H1 (cell line): ENCODE measurements at regions not wholly inside any gene's neighbourhood (a gene's known extent, or its start where the extent isn't known, plus 50 kb on each side); places are given as distances from the start of the nearest gene placed in this dataset.

ENCODE experiments used
- CTCF ChIA-PET: fragments of 300-600 bp; sonication (Branson Sonifier 250); formaldehyde crosslinking; loops from one replicate; lab custom pipeline; 2021; ENCODE audit not compliant: partially characterized antibody; lab: Charles Lee
- POLR2A ChIA-PET: fragments of 300-600 bp; sonication (Branson Sonifier 250); formaldehyde crosslinking; loops from one replicate; lab custom pipeline; 2021; ENCODE audit warnings: inconsistent platforms; ENCODE audit not compliant: partially characterized antibody; lab: Charles Lee
- DNase-seq, 2 experiments: peaks; one replicate each; pipeline versions ENCODE4 v3.0.0 to v3.0.0-alpha.2; 2010 to 2022; ENCODE audit warnings: low spot score in 2 of 2, low read depth in 1 of 2, mixed read lengths in 1 of 2
- FAIRE-seq: peaks from 2 replicates; lab custom pipeline; 2011; peaks lifted over from hg19 to GRCh38; lab: Jason Lieb, UNC
- H2AFZ ChIP-seq: 2 replicates; pipeline ENCODE4 v1.8.1; 2012; ENCODE audit warnings: low read length, inconsistent platforms
- H2AK5ac ChIP-seq: 2 replicates; pipeline ENCODE4 v1.6.1; 2013; ENCODE audit warnings: low read depth, low read length
- H2BK120ac ChIP-seq: replicated peaks from 2 replicates; pipeline ENCODE3; 2013; ENCODE audit warnings: low read depth, low read length, inconsistent platforms
- H2BK12ac ChIP-seq: 2 replicates; pipeline ENCODE4 v1.6.1; 2013; ENCODE audit warnings: low read depth, low read length
- H2BK15ac ChIP-seq: 2 replicates; pipeline ENCODE4 v1.6.1; 2013; ENCODE audit warnings: low read length
- H2BK20ac ChIP-seq: 2 replicates; pipeline ENCODE4 v1.6.1; 2013; ENCODE audit warnings: low read length
- H2BK5ac ChIP-seq: 2 replicates; pipeline ENCODE4 v1.6.1; 2013; ENCODE audit warnings: low read depth, low read length
- H3K14ac ChIP-seq: 2 replicates; pipeline ENCODE4 v1.6.1; 2013; ENCODE audit warnings: inconsistent platforms; ENCODE audit not compliant: insufficient read length
- H3K18ac ChIP-seq: 2 replicates; pipeline ENCODE4 v1.6.1; 2013; ENCODE audit warnings: low read length; ENCODE audit errors: extremely low read depth
- H3K23ac ChIP-seq: 2 replicates; pipeline ENCODE4 v1.6.1; 2013; ENCODE audit warnings: inconsistent platforms; ENCODE audit not compliant: insufficient read length
- H3K23me2 ChIP-seq: 2 replicates; pipeline ENCODE4 v1.6.1; 2013; ENCODE audit warnings: low read depth, low read length
- H3K27ac ChIP-seq: 2 replicates; pipeline ENCODE4 v1.6.1; 2011; ENCODE audit warnings: low read depth, low read length, inconsistent platforms
- H3K27me3 ChIP-seq, 4 experiments: replicated peaks in 1 of 4; 1 replicate in 1 of 4; 2 replicates in 3 of 4; pipeline versions ENCODE4 v1.6.1 to v1.8.1; 2011 to 2013; ENCODE audit warnings: low read length in 3 of 4, mild to moderate bottlenecking in 3 of 4, inconsistent platforms in 2 of 4, mixed read lengths in 2 of 4, moderate library complexity in 1 of 4; ENCODE audit not compliant: control insufficient read depth in 3 of 4, insufficient read depth in 3 of 4; ENCODE audit errors: extremely low read depth in 1 of 4
- H3K36me3 ChIP-seq, 4 experiments: 2 replicates each; pipeline versions ENCODE4 v1.6.1 to v1.8.1; 2011 to 2013; ENCODE audit warnings: mild to moderate bottlenecking in 4 of 4, low read length in 3 of 4, moderate library complexity in 2 of 4, control low read depth in 1 of 4, inconsistent platforms in 1 of 4; ENCODE audit not compliant: insufficient read depth in 4 of 4, control insufficient read depth in 2 of 4
- H3K4ac ChIP-seq: replicated peaks from 2 replicates; pipeline ENCODE3; 2013; ENCODE audit warnings: low read length, low read depth, mixed read lengths, inconsistent platforms; ENCODE audit not compliant: insufficient read length
- H3K4me1 ChIP-seq, 4 experiments: replicated peaks in 1 of 4; 1 replicate in 1 of 4; 2 replicates in 3 of 4; pipeline versions ENCODE4 v1.6.1 to v1.8.1; 2011 to 2013; ENCODE audit warnings: low read length in 3 of 4, inconsistent platforms in 2 of 4, mixed read lengths in 1 of 4; ENCODE audit not compliant: insufficient read depth in 4 of 4, control insufficient read depth in 3 of 4
- H3K4me2 ChIP-seq, 2 experiments: 2 replicates each; pipeline versions ENCODE4 v1.6.1 to v1.8.1; 2011 to 2013; ENCODE audit warnings: low read depth in 2 of 2, low read length in 2 of 2, control low read depth in 1 of 2, inconsistent platforms in 1 of 2, mild to moderate bottlenecking in 1 of 2; ENCODE audit not compliant: insufficient read depth in 1 of 2
- H3K4me3 ChIP-seq, 4 experiments: fragments of 200-600, 300-600 bp in 1 of 4; sonication (generic), shearing (Covaris generic), sonication (Bioruptor Twin) in 1 of 4; 2 replicates each; pipeline versions ENCODE4 v1.5.1 to v1.8.1; 2011 to 2016; ENCODE audit warnings: low read length in 4 of 4, low read depth in 3 of 4, control low read depth in 2 of 4, inconsistent platforms in 2 of 4, mild to moderate bottlenecking in 2 of 4, mixed read lengths in 1 of 4, moderate library complexity in 1 of 4; ENCODE audit not compliant: insufficient read depth in 2 of 4; ENCODE audit errors: extremely low read depth in 1 of 4
- H3K56ac ChIP-seq: replicated peaks from 2 replicates; pipeline ENCODE3; 2013; ENCODE audit warnings: low read depth, mild to moderate bottlenecking, mixed read lengths, low read length, inconsistent platforms; ENCODE audit not compliant: insufficient read length
- H3K79me1 ChIP-seq: 2 replicates; pipeline ENCODE4 v1.6.1; 2013; ENCODE audit warnings: low read depth, low read length, control low read depth
- H3K79me2 ChIP-seq, 2 experiments: 2 replicates each; pipeline versions ENCODE4 v1.6.1 to v1.8.1; 2012 to 2013; ENCODE audit warnings: low read length in 2 of 2, mild to moderate bottlenecking in 2 of 2, inconsistent platforms in 1 of 2; ENCODE audit not compliant: insufficient read depth in 2 of 2, control insufficient read depth in 1 of 2
- H3K9ac ChIP-seq, 4 experiments: replicated peaks in 1 of 4; 1 replicate in 1 of 4; 2 replicates in 3 of 4; pipeline versions ENCODE4 v1.6.1 to v1.8.1; 2011 to 2013; ENCODE audit warnings: low read depth in 3 of 4, low read length in 3 of 4, control low read depth in 2 of 4, mild to moderate bottlenecking in 2 of 4, moderate library complexity in 2 of 4, inconsistent platforms in 1 of 4; ENCODE audit errors: extremely low read depth in 1 of 4
- H3K9me3 ChIP-seq, 2 experiments: 2 replicates each; pipeline versions ENCODE4 v1.6.1 to v1.8.1; 2012 to 2013; ENCODE audit warnings: mild to moderate bottlenecking in 2 of 2, moderate library complexity in 2 of 2, control low read depth in 1 of 2, inconsistent platforms in 1 of 2, low read depth in 1 of 2, low read length in 1 of 2, mixed read lengths in 1 of 2; ENCODE audit not compliant: insufficient read depth in 2 of 2
- H4K20me1 ChIP-seq, 2 experiments: replicated peaks in 1 of 2; 2 replicates each; pipeline versions ENCODE3 to v1.8.1; 2011 to 2013; ENCODE audit warnings: inconsistent platforms in 2 of 2, low read length in 2 of 2, mild to moderate bottlenecking in 1 of 2; ENCODE audit not compliant: insufficient read depth in 2 of 2, control insufficient read depth in 1 of 2
- H4K5ac ChIP-seq: 2 replicates; pipeline ENCODE4 v1.6.1; 2013; ENCODE audit warnings: low read length, low read depth, mixed read lengths, inconsistent platforms; ENCODE audit not compliant: insufficient read length
- H4K8ac ChIP-seq: 2 replicates; pipeline ENCODE4 v1.8.0; 2013; ENCODE audit warnings: mild to moderate bottlenecking, moderate library complexity, low read length, inconsistent platforms; ENCODE audit not compliant: insufficient read depth; ENCODE audit errors: extremely low read depth
- H4K91ac ChIP-seq: replicated peaks from 2 replicates; pipeline ENCODE3; 2013; ENCODE audit warnings: low read length, mixed read lengths, inconsistent platforms; ENCODE audit not compliant: insufficient read length
- ASH2L ChIP-seq: fragments of 200-600, 300-600 bp; sonication (generic); IDR thresholded peaks from one replicate; pipeline ENCODE4 v1.7.1; 2017; ENCODE audit warnings: low read length
- CHD2 ChIP-seq: IDR thresholded peaks from 2 replicates; pipeline ENCODE4 v1.6.1; 2012; ENCODE audit warnings: low read length, improper control_type of control experiment
- EZH2 ChIP-seq: fragments of 200-600 bp; sonication (generic); IDR thresholded peaks from 2 replicates; pipeline ENCODE4 v1.7.1; 2012; ENCODE audit warnings: low read depth, mild to moderate bottlenecking, moderate library complexity, low read length, inconsistent platforms; ENCODE audit not compliant: severe bottlenecking
- HDAC2 ChIP-seq, 2 experiments: fragments of 300-600 bp in 1 of 2; sonication (generic) in 1 of 2; IDR thresholded peaks; 2 replicates each; pipeline ENCODE4 v1.6.1; 2011 to 2012; ENCODE audit warnings: low read depth in 2 of 2, low read length in 2 of 2, mild to moderate bottlenecking in 2 of 2, moderate library complexity in 2 of 2, borderline replicate concordance in 1 of 2, inconsistent platforms in 1 of 2
- POLR2AphosphoS5 ChIP-seq: IDR thresholded peaks from 2 replicates; pipeline ENCODE4 v1.6.1; 2011; ENCODE audit warnings: low read depth, low read length
- RNF2 ChIP-seq: fragments of 200-900, 300-1000 bp; sonication (generic); IDR thresholded peaks from 2 replicates; pipeline ENCODE4 v1.7.1; 2016; ENCODE audit warnings: borderline replicate concordance, low read depth, mild to moderate bottlenecking, antibody characterized with exemption, low read length; ENCODE audit not compliant: poor library complexity, severe bottlenecking; ENCODE audit errors: missing control alignments
- SIN3A ChIP-seq, 2 experiments: IDR thresholded peaks in 1 of 2; conservative IDR thresholded peaks in 1 of 2; 2 replicates each; pipeline ENCODE4 v1.6.1; 2011 to 2012; ENCODE audit warnings: low read length in 2 of 2, improper control_type of control experiment in 1 of 2, low read depth in 1 of 2, mild to moderate bottlenecking in 1 of 2
- SIRT6 ChIP-seq: IDR thresholded peaks from one replicate; pipeline ENCODE4 v1.7.1; 2012; ENCODE audit warnings: low read length, inconsistent platforms
- TCF12 ChIP-seq: IDR thresholded peaks from 2 replicates; pipeline ENCODE4 v1.6.1; 2011; ENCODE audit warnings: low read depth, mild to moderate bottlenecking, low read length
- TEAD4 ChIP-seq: IDR thresholded peaks from 2 replicates; pipeline ENCODE4 v1.6.1; 2012; ENCODE audit warnings: low read depth, low read length, inconsistent platforms, mixed read lengths
- TF ChIP-seq, protein P1 (sequence below): IDR thresholded peaks from 2 replicates; pipeline ENCODE4 v1.6.1; 2012; ENCODE audit warnings: low read length, inconsistent platforms
- TF ChIP-seq, protein P2 (sequence below): IDR thresholded peaks from 2 replicates; pipeline ENCODE4 v1.6.1; 2012; ENCODE audit warnings: inconsistent platforms
- TF ChIP-seq, protein P3 (sequence below): IDR thresholded peaks from 2 replicates; pipeline ENCODE4 v1.6.1; 2011; ENCODE audit warnings: low read depth, mild to moderate bottlenecking, low read length; ENCODE audit not compliant: insufficient read depth

DNA sequence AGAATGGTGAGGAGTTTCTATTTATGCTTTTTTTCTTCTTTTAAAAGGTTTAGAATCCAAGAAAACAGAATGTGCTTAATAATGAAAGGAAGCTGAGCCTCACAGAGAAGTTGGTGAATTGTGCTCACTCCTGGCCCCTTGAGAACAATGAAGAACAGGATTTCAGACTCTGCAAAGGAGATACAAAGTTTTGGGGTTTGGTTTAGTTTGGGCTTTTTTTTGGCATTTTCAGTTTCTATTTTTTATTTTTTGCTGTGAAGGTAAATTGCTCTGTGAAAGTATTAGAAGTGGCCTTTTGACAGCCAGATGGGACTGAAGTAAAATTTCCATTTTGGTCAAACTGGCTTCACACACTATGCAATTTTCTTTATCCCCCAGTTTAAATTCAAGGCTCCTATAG lies 247.3 kb upstream of the GYPC start:
- no peak overlapping the region for H4K91ac ChIP-seq
- H4K20me1 ChIP-seq: no peaks in the 10 kb centered on the region
- no peak for FAIRE-seq
- H3K27ac ChIP-seq: no peak overlapping the region
- no peak overlapping the region for H3K9ac ChIP-seq
- no peak overlapping the region for H3K4me3 ChIP-seq
- no peaks in the 10 kb centered on the region for H3K9me3 ChIP-seq
- H3K27me3 ChIP-seq: no peaks in the 10 kb centered on the region
- no peak overlapping the region for H3K23ac ChIP-seq
- H2BK5ac ChIP-seq: no peak overlapping the region
- no peak overlapping the region for H2AK5ac ChIP-seq
- no peak overlapping the region for H2BK20ac ChIP-seq
- H3K14ac ChIP-seq: no peak overlapping the region
- H4K8ac ChIP-seq: no peak overlapping the region
- no peak overlapping the region for H3K4me2 ChIP-seq
- ChIA-PET CTCF (interaction anchor here (0.7 to 3.0 kb wide), 2 partner anchors 10 to 403 kb away, joined by 3 to 15 read pairs; no protein-coding TSS in a partner anchor), POLR2A (no interaction called here)
- H3K23me2 ChIP-seq: no peaks in the 10 kb centered on the region; the same call in 1 of the 2 replicates
- no peak overlapping the region for H2BK12ac ChIP-seq
- H3K4ac ChIP-seq: no peak overlapping the region
- no peak overlapping the region for H2BK15ac ChIP-seq
- H3K79me1 ChIP-seq: no peaks in the 10 kb centered on the region
- H3K36me3 ChIP-seq: no peaks in the 10 kb centered on the region
- H3K56ac ChIP-seq: no peak overlapping the region
- no peaks in the 10 kb centered on the region for H3K79me2 ChIP-seq
- H2AFZ ChIP-seq: no peak overlapping the region
- H4K5ac ChIP-seq: no peak overlapping the region
- H3K4me1 ChIP-seq: no peaks in the 10 kb centered on the region
- no peak overlapping the region for H2BK120ac ChIP-seq
- DNase-seq: no peak
- no peak overlapping the region for H3K18ac ChIP-seq
- TF ChIP-seq SIRT6 (no peak), POLR2AphosphoS5 (no peak), SIN3A (conservative IDR thresholded peaks at IDR 0.05 in 1 of 2, IDR thresholded peaks at IDR 0.05 in 1 of 2; ENCODE audit: low read depth in 1 of 2, low read length in 2 of 2) (no peak), CHD2 (no peak), EZH2 (no peak), TCF12 (no peak), HDAC2 (IDR thresholded peaks at IDR 0.05; ENCODE audit: borderline replicate concordance in 1 of 2, low read depth in 2 of 2, low read length in 2 of 2) (no peak), TEAD4 (no peak), ASH2L (no peak), RNF2 (no peak)
- TF ChIP-seq, protein P1, sequence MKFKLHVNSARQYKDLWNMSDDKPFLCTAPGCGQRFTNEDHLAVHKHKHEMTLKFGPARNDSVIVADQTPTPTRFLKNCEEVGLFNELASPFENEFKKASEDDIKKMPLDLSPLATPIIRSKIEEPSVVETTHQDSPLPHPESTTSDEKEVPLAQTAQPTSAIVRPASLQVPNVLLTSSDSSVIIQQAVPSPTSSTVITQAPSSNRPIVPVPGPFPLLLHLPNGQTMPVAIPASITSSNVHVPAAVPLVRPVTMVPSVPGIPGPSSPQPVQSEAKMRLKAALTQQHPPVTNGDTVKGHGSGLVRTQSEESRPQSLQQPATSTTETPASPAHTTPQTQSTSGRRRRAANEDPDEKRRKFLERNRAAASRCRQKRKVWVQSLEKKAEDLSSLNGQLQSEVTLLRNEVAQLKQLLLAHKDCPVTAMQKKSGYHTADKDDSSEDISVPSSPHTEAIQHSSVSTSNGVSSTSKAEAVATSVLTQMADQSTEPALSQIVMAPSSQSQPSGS: no peak
- TF ChIP-seq, protein P2, sequence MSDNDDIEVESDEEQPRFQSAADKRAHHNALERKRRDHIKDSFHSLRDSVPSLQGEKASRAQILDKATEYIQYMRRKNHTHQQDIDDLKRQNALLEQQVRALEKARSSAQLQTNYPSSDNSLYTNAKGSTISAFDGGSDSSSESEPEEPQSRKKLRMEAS: no peak
- TF ChIP-seq, protein P3, sequence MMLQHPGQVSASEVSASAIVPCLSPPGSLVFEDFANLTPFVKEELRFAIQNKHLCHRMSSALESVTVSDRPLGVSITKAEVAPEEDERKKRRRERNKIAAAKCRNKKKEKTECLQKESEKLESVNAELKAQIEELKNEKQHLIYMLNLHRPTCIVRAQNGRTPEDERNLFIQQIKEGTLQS: no peak
